ENCODE measurements at regions not wholly inside any gene's neighbourhood (a gene's known extent, or its start where the extent isn't known, plus 50 kb on each side); places are given as distances from the start of the nearest gene placed in this dataset.

- Histone ChIP-seq H3K27me3 (no peaks in the 10 kb centered on the region), H3K9me3 (no peaks in the 10 kb centered on the region), H3K36me3 (no peaks in the 10 kb centered on the region), H3K4me3 (no peak overlapping the region), H3K4me1 (no peaks in the 10 kb centered on the region), H3K27ac (no peak overlapping the region)
- no peak for DNase-seq
- ATAC-seq = no peak
- no peak for TF ChIP-seq CTCF (IDR thresholded peaks at IDR 0.05)
- intact Hi-C loops (cut with DNase I) = no loop called here
Measured at GRCh38 chr3:5437783-5438323, 250.3 kb downstream of the EDEM1 start.

- no peaks in the 10 kb centered on the region for H3K36me3 ChIP-seq
- no peak for TF ChIP-seq CTCF (IDR thresholded peaks at IDR 0.05)
- no peaks in the 10 kb centered on the region for H3K27me3 ChIP-seq
- intact Hi-C loops (cut with DNase I) = no loop called here
- peaks cover 0 to 12% of the 10 kb centered on the region in 2 donors for H3K9me3 ChIP-seq
- ATAC-seq (no peak), DNase-seq (no peak)
- H3K4me1 ChIP-seq = no peaks in the 10 kb centered on the region
- H3K27ac ChIP-seq = no peak overlapping the region
- no peak overlapping the region for H3K4me3 ChIP-seq
Measured at GRCh38 chr3:5441401-5441800, 253.9 kb downstream of the EDEM1 start.

GRCh38 chr3:5442106-5442785 lies 254.7 kb downstream of the EDEM1 start:
- Histone ChIP-seq H3K36me3 (no peaks in the 10 kb centered on the region), H3K4me1 (no peaks in the 10 kb centered on the region), H3K27me3 (no peaks in the 10 kb centered on the region), H3K9me3 (peaks cover 0 to 12% of the 10 kb centered on the region in 2 donors), H3K27ac (no peak overlapping the region), H3K4me3 (no peak overlapping the region)
- DNase-seq (no peak), ATAC-seq (no peak)
- intact Hi-C loops (cut with DNase I) = no loop called here
- TF ChIP-seq CTCF (IDR thresholded peaks at IDR 0.05) = no peak

- intact Hi-C loops (cut with DNase I) = no loop called here
- no peak overlapping the region for H3K4me3 ChIP-seq
- peaks cover 0 to 12% of the 10 kb centered on the region in 2 donors for H3K9me3 ChIP-seq
- H3K27ac ChIP-seq = no peak overlapping the region
- no peak for TF ChIP-seq CTCF (IDR thresholded peaks at IDR 0.05)
- no peaks in the 10 kb centered on the region for H3K4me1 ChIP-seq
- H3K27me3 ChIP-seq = no peaks in the 10 kb centered on the region
- DNase-seq (no peak), ATAC-seq (no peak)
- H3K36me3 ChIP-seq = no peaks in the 10 kb centered on the region
Measured at GRCh38 chr3:5442786-5443138, 255.3 kb downstream of the EDEM1 start.

- ATAC-seq = no peak
Measured at GRCh38 chr3:5444253-5444652, 256.7 kb downstream of the EDEM1 start.

More at GRCh38 chr3:5444253-5444652, 256.7 kb downstream of the EDEM1 start:
- no peak for DNase-seq
- intact Hi-C loops (cut with DNase I) = no loop called here
- H3K27ac ChIP-seq = no peak overlapping the region
- H3K4me1 ChIP-seq = no peaks in the 10 kb centered on the region
- H3K9me3 ChIP-seq = peaks cover 0 to 12% of the 10 kb centered on the region in 2 donors
- TF ChIP-seq CTCF (IDR thresholded peaks at IDR 0.05) = no peak
- H3K4me3 ChIP-seq = no peak overlapping the region
- no peaks in the 10 kb centered on the region for H3K27me3 ChIP-seq
- H3K36me3 ChIP-seq = no peaks in the 10 kb centered on the region
